T-helper 1 cell (primary cell): ENCODE measurements at regions not wholly inside any gene's neighbourhood (a gene's known extent, or its start where the extent isn't known, plus 50 kb on each side); places are given as distances from the start of the nearest gene placed in this dataset.
"Not testable (repeated sequence)": the region's sequence is repeated elsewhere in the genome, so short reads cannot be mapped to it uniquely, and the experiment has no call there.

Experiments
- DNase-seq, 5 donors: peaks; one replicate each; pipeline ENCODE4 v3.0.0-alpha.2; 2012 to 2020

- no peak for DNase-seq
Observed at GRCh38 chr6:126914801-126915200, 203.7 kb upstream of the RSPO3 start.

GRCh38 chr6:126919947-126920346 is 198.5 kb upstream of the RSPO3 start:
- DNase-seq, result no peak

GRCh38 chr6:126923807-126924206 is 194.7 kb upstream of the RSPO3 start:
- DNase-seq, result no peak

DNA sequence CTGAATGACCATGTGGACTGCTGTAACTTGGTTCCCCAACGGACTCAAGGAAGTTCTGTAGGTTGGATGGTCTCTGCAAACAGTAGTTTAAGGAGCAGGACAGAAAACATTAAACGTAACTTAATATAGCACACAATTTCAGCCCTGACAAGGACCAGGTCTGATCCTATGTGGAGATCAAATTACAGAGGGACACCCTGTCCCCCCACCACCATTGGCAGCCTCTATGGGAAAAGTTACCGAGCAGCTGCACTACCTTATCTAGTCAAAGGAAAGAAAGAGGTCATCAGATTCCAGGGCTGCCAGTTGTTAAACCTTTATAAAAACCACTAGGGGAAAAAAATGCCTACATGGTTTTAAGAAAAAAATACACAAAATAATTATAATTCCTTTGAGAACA is 191.5 kb upstream of the RSPO3 start:
- no peak for DNase-seq

GRCh38 chr6:126927841-126928240 is 190.6 kb upstream of the RSPO3 start:
- no peak for DNase-seq

DNA sequence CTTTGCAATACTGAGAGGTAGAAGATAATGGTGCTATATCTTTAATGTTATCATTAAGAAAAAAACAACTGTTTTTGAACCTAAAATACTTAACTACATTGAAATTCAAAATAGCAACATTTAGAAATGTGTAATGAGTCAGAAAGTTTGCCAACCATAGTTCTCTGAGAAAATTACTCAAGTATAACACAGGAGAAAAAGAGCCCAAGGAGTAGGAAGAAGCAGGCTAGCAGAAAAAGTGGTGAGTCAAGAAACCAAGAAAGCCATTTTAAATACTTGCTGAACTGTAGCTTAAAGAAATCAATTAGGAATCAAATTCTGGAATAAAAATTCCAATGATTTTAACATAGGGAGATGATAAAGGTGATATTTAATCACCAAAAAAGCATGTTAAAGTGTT is 181.0 kb upstream of the RSPO3 start:
- no peak for DNase-seq

GRCh38 chr6:126939784-126940183 is 178.7 kb upstream of the RSPO3 start:
- no peak for DNase-seq

GRCh38 chr6:126941751-126942150 is 176.7 kb upstream of the RSPO3 start:
- no peak for DNase-seq

- no peak for DNase-seq
Observed at GRCh38 chr6:126944512-126944911, 174.0 kb upstream of the RSPO3 start.

- DNase-seq, result no peak
Observed at GRCh38 chr6:126945150-126945685, 173.3 kb upstream of the RSPO3 start.

GRCh38 chr6:126945812-126946360 is 172.6 kb upstream of the RSPO3 start:
- DNase-seq, result no peak

GRCh38 chr6:126947070-126947469 is 171.4 kb upstream of the RSPO3 start:
- no peak for DNase-seq

GRCh38 chr6:126949786-126950185 is 168.7 kb upstream of the RSPO3 start:
- no peak for DNase-seq

GRCh38 chr6:126955621-126956020 is 162.8 kb upstream of the RSPO3 start:
- no peak for DNase-seq

GRCh38 chr6:126957721-126958120 is 160.8 kb upstream of the RSPO3 start:
- no peak for DNase-seq

GRCh38 chr6:126959765-126960164 is 158.7 kb upstream of the RSPO3 start:
- DNase-seq, result no peak

GRCh38 chr6:126963077-126963809 is 155.2 kb upstream of the RSPO3 start:
- DNase-seq, result no peak

DNA sequence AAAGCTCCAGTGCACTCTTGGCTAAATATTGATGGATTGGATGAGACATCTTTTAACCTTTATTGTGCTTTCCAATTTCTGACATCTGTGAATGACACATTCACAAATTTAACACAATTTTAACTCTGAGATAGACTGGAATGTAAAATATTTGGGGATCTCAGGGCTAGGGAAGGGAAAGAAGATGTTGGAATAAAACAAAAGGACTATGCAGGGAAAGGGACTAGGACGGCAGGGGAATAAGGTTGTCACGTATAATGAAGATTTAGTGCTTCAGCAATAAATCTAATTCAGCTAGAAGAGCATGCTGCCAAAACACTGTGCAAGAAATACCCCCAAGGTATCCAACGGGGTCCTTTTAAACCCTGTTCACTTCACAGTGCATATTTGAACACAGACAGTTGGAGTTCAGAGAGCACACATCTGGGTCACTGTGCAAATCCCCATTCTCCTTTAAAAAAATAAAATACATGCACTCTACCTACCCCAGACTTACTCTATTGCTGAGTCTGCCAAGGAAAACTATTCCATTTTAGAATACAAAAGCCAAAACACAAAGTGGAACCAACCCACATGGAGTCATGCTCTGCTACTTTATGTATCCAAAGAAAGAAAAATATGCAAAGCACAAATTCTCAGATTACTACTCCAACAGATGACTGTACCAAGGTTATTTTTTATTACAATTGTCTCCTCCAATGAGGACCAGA is 151.0 kb upstream of the RSPO3 start:
- no peak for DNase-seq

GRCh38 chr6:126976253-126976797 is 142.1 kb upstream of the RSPO3 start:
- no peak for DNase-seq

DNA sequence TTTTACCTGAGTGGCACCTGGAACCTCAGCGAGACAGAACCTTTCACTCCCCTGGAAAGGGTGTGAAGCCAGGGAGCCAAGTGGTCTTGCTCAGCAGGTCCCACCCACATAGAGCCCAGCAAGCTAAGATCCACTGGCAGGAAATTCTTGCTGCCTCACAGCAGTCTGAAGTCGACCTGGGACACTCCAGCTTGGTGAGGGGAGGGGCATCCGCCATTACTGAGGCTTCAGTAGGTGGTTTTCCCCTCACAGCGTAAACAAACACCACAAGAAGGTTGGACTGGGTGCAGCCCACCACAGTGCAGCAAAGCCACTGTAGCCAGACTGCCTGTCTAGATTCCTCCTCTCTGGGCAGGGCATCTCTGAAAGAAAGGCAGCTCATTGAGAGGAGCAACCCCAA is 134.7 kb upstream of the RSPO3 start:
- DNase-seq, result no peak

GRCh38 chr6:126988125-126988524 is 130.3 kb upstream of the RSPO3 start:
- not testable (repeated sequence) for DNase-seq

DNA sequence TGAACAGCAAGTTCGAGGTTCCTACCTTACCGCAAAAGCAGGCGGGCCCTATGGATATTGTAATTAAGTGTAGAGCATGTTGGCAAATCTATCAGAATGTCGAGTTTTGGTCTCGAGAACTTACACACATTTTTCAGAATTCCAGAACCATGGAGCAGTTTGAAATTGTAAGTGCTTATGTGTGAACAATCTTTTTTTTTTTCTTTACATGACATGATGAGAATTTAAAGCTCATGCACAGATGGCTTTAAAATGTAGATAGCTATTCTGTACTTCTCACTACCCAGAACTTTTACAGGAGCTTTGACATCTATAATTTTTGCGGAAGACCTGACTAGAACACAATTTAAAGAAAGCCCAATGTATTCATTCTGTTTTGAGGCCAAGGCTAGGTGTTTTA is 117.8 kb upstream of the RSPO3 start:
- DNase-seq, result no peak

- no peak for DNase-seq
Observed at GRCh38 chr6:127013865-127014264, 104.6 kb upstream of the RSPO3 start.

- DNase-seq, result no peak
Observed at GRCh38 chr6:127015858-127016257, 102.6 kb upstream of the RSPO3 start.
